Lower leg skin (tissue), 4 donors: ENCODE measurements at regions not wholly inside any gene's neighbourhood (a gene's known extent, or its start where the extent isn't known, plus 50 kb on each side); places are given as distances from the start of the nearest gene placed in this dataset.

Source experiments
- DNase-seq, 2 donors: peaks; one replicate each; pipeline ENCODE4 v3.0.0-alpha.2; 2019; ENCODE audit warnings: low spot score in 2 of 2
- H3K4me3 ChIP-seq: fragments of 200-600 bp; sonication (generic); 2 replicates; pipeline ENCODE4 v1.5.1; 2017; ENCODE audit warnings: mild to moderate bottlenecking, low read depth; ENCODE audit not compliant: poor library complexity, severe bottlenecking
- CTCF ChIP-seq, 3 donors: fragments of 450-650 bp; IDR thresholded peaks; one replicate each; pipeline ENCODE4 v1.5.1; 2016; ENCODE audit warnings: antibody characterized with exemption in 3 of 3, mild to moderate bottlenecking in 3 of 3, moderate library complexity in 2 of 3
- POLR2A ChIP-seq, 2 donors: fragments of 450-650 bp; IDR thresholded peaks; one replicate each; pipeline ENCODE4 v1.6.1; 2016 to 2017; ENCODE audit warnings: antibody characterized with exemption in 2 of 2, mild to moderate bottlenecking in 1 of 2, moderate library complexity in 1 of 2
- WGBS, 2 donors: methylation state at CpG; one replicate each; pipeline ENCODE4 v1.1.5; 2018; 5-methylcytosine and 5-hydroxymethylcytosine counted together
- intact Hi-C: fragments of 100-400 bp; cut with DNase I; formaldehyde crosslinking; loops from one replicate; pipeline ENCODE4 v1.15.0; 2023; ENCODE audit warnings: low total_unique reads

GRCh38 chr2:208927867-208928266 lies 496.0 kb upstream of the MAP2 start:
- TF ChIP-seq CTCF (IDR thresholded peaks at IDR 0.05) (no peak), POLR2A (IDR thresholded peaks at IDR 0.05) (no peak)
- DNase-seq: no peak
- intact Hi-C loops: no loop called here
- H3K4me3 ChIP-seq: no peak overlapping the region

DNA sequence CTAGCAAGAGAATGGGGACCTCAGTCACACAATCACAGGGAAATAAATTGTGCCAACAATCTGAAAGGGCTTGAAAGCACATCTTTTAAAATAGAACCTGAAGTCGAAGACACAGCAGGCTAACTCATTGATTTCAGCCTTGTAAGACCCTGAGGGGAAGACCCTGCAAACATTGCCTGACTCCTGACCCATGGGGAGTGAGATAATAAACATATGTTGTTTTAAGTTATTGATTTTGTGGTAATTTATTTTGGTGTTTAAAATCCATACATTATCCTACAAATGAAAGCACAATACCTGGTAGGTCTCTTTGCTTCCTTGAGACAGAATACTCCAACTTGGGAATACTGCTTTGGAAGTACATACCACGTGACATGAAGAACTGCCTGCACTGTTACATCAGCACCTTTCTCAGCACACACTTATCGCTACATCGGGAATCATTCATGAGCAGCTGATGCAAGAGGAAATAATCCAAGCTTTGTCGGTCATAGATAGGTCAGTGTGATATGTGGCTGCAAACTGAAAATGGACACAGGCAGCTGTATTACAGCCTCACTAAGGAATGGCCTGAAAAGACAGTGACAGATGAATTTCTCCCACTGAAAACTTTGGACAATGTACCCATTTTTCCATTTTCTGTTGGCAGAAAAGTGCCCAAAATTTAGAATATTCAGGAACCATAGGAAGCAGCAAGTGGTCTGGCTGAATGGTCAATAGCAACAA lies 494.5 kb upstream of the MAP2 start:
- 83 to 85% methylated on average over 5 of the region's 5 CpGs for WGBS, 2 donors
- intact Hi-C loops: no loop called here
- TF ChIP-seq CTCF (IDR thresholded peaks at IDR 0.05): no peak
- TF ChIP-seq POLR2A (IDR thresholded peaks at IDR 0.05): no peak
- no peak overlapping the region for H3K4me3 ChIP-seq
- DNase-seq: no peak

DNA sequence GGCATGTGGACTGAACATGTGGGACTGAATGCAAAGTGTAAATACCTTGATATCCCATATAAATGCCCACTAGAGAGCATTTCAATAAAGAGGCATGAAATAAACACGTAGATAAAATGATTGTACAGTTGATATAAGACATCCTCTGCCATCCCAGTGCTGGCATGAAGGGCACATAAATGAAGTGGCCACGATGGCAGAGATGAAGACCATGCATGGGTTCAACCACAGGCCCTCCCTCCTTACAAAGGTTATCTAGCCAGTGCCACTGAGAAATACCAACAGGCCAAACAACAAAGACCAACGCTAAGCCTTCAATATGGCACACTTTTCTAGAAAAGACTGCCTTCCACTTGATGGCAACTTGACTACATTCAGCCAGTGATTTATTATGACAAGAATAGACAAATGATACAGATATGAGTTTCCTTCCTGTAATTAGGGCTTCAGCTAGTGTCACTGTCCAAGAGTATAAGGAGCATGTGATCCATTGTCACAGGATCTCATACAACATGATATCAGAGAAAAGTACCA lies 493.9 kb upstream of the MAP2 start:
- intact Hi-C loops: no loop called here
- no peak for DNase-seq
- WGBS, 2 donors: 85 to 88% methylated on average over 3 of the region's 3 CpGs
- TF ChIP-seq POLR2A (IDR thresholded peaks at IDR 0.05) (no peak), CTCF (IDR thresholded peaks at IDR 0.05) (no peak)
- no peak overlapping the region for H3K4me3 ChIP-seq

GRCh38 chr2:208935531-208935930 lies 488.3 kb upstream of the MAP2 start:
- TF ChIP-seq POLR2A (IDR thresholded peaks at IDR 0.05): no peak
- no peak for TF ChIP-seq CTCF (IDR thresholded peaks at IDR 0.05)
- no peak overlapping the region for H3K4me3 ChIP-seq
- intact Hi-C loops: no loop called here
- WGBS, 2 donors: 90 to 95% methylated on average over 2 of the region's 2 CpGs
- no peak for DNase-seq

GRCh38 chr2:208937521-208937920 lies 486.3 kb upstream of the MAP2 start:
- intact Hi-C loops: no loop called here
- no peak for TF ChIP-seq CTCF (IDR thresholded peaks at IDR 0.05)
- no peak for TF ChIP-seq POLR2A (IDR thresholded peaks at IDR 0.05)
- no peak for DNase-seq
- H3K4me3 ChIP-seq: no peak overlapping the region
- WGBS, 2 donors: 65 to 69% methylated on average over 1 of the region's 1 CpG

- no peak for DNase-seq
- TF ChIP-seq CTCF (IDR thresholded peaks at IDR 0.05) (no peak), POLR2A (IDR thresholded peaks at IDR 0.05) (no peak)
- intact Hi-C loops: no loop called here
- no peak overlapping the region for H3K4me3 ChIP-seq
- WGBS, 2 donors: 72 to 75% methylated on average over 1 of the region's 1 CpG
Measured at GRCh38 chr2:208939852-208940251, 484.0 kb upstream of the MAP2 start.
